Lower leg skin (tissue), 3 donors: ENCODE measurements at regions not wholly inside any gene's neighbourhood (a gene's known extent, or its start where the extent isn't known, plus 50 kb on each side); places are given as distances from the start of the nearest gene placed in this dataset.

Experiments used
- CTCF ChIP-seq, 3 donors: fragments of 450-650 bp; IDR thresholded peaks; one replicate each; pipeline ENCODE4 v1.5.1; 2016; ENCODE audit warnings: antibody characterized with exemption in 3 of 3, mild to moderate bottlenecking in 3 of 3, moderate library complexity in 2 of 3
- POLR2A ChIP-seq, 2 donors: fragments of 450-650 bp; IDR thresholded peaks; one replicate each; pipeline ENCODE4 v1.6.1; 2016 to 2017; ENCODE audit warnings: antibody characterized with exemption in 2 of 2, mild to moderate bottlenecking in 1 of 2, moderate library complexity in 1 of 2

GRCh38 chr1:80113168-80114038 lies 1106.9 kb upstream of the ADGRL4 start:
- no peak for TF ChIP-seq CTCF (IDR thresholded peaks at IDR 0.05)
- TF ChIP-seq POLR2A (IDR thresholded peaks at IDR 0.05): no peak
